CD4-positive, alpha-beta T cell treated with Interleukin-4 for 4 hours (primary cell): ENCODE measurements at regions not wholly inside any gene's neighbourhood (a gene's known extent, or its start where the extent isn't known, plus 50 kb on each side); places are given as distances from the start of the nearest gene placed in this dataset.

Source experiments
- DNase-seq: peaks from one replicate; pipeline ENCODE4 v3.0.0-alpha.2; 2020

GRCh38 chr18:23391156-23391555 lies 61.9 kb upstream of the RIOK3 start:
- DNase-seq = no peak

GRCh38 chr18:23397907-23398306 lies 55.2 kb upstream of the RIOK3 start:
- peak; percentile 1 for DNase-seq

GRCh38 chr18:23398401-23398800 lies 54.7 kb upstream of the RIOK3 start:
- DNase-seq = no peak

DNA sequence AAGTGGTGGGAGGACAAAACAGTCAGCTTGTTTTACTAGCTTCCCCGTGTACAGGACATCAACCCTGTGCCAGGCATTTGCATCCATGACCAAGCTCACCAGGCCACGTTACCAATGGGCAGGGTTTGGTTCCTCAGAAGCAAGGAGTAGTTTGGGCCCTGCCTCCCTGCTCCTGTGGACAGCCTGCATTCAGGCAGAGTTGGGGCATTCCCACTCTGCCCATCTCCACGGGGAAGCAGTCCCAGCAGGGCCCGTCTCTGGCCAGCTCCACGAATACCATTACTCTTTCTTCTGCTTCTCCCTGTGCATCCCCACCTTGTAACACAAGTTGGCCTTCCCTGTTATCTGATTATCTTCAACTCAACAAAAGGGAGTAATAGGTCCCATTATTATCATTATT lies 54.0 kb upstream of the RIOK3 start:
- no peak for DNase-seq

GRCh38 chr18:23400918-23401317 lies 52.2 kb upstream of the RIOK3 start:
- DNase-seq = no peak

DNA sequence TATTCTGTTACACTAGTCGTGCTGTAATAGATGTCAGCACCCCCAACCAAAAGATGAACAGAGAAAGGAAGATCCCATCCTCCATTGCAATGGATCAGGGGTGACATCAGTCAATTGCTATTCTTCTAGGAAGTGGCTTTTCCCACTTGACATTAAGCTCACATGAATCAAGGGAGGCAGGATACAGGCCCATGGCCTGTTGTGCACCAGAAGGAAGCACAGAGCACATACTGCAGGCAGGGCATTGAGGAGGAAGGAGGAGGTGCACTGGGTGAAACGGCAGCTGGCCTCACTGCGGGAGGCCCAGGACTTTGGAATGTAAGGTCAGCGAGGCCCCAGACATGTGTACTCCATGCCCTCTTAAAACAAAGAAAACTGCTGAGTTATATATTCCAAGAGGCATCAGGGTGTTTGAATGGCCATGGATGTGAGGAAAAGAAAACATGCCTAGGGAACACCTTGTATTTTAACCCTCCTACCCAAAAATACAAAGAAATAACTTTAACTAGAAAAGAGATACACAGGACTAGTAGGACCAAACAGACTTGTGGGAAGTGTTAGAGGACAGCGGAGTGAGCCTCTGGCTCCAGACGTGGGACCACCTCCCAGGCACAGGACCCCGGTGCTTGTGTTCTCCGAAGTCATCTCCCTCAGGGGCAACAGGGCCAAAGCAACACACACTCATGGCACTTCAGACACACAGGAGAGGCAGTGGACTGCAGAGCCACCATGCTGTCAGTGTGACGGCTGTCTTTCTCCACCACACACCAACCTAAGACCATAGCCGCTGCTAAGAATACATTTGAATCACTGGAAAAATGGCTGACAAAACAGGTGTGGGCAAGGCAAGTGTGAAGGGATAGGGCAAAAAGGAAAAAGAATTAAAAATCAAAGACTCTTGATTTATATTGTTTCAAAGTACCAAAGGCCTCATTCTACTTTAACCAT lies 51.4 kb upstream of the RIOK3 start:
- no peak for DNase-seq
